Myocyte (in vitro differentiated cells): ENCODE measurements at regions not wholly inside any gene's neighbourhood (a gene's known extent, or its start where the extent isn't known, plus 50 kb on each side); places are given as distances from the start of the nearest gene placed in this dataset.
A peak's percentile ranks its signal among the peaks of the same experiment; 100 is the strongest.

Source experiments
- DNase-seq: peaks from one replicate; pipeline ENCODE4 v3.0.0-alpha.2; 2012; ENCODE audit warnings: low read depth

DNA sequence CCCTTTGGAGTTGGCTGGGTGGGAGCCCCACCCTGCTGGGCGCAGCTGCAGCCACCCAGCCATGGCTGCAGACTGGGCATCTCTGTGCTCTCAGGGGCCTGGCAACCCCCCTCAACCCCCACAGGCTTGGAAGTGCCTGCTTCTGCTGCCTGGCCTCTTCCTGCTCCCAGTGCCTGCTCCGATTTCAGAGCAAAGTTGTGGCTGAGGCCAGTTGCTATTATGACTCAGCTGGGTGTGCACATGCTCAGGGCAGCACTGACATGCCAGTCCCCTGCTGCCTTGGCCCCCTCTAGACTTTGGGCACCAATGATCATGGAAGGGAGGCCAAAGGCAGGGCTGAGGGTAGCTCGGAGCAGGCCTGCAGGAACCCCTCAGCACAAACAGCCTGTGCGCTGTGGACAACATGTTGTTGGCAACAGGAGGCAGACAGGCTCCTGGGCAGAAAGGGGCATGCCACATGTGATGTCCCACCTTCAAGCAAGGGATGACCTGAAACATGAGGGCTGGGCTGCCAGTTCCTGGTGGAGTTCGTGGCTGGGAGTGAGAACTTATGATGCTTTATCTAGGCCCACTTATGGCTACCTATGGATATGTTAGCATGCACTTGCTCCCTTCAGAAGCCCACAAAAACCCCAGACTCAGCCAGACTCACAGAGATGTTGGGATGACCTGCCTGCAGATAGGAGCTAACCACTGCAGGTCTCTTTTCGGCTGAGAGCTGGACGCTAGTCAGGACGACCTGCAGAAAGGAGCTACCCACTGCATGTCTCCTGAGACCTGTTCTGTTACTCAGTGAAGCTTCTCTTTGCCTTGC lies 96.4 kb upstream of the AMOTL1 start:
- peak; percentile 78 for DNase-seq

DNA sequence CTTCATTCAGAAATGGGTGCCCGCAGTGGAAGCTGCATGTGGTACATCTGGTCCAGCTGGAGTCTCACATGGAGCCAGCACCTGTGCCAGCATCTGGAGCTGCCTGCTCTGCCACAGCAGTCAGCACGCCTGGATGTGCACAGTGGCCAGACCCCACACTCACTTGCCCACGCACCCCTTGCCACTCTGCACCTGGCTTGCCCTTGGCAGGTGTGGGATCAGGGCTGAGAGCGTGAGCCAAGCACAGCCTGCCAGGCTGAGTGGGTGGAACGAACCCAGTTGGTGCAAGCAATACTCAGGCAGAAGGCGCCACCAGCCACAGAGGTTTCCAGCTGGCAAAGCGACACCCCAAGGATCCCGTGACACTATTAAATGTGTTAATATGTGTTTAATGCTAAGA lies 95.5 kb upstream of the AMOTL1 start:
- peak; percentile 29 for DNase-seq

DNA sequence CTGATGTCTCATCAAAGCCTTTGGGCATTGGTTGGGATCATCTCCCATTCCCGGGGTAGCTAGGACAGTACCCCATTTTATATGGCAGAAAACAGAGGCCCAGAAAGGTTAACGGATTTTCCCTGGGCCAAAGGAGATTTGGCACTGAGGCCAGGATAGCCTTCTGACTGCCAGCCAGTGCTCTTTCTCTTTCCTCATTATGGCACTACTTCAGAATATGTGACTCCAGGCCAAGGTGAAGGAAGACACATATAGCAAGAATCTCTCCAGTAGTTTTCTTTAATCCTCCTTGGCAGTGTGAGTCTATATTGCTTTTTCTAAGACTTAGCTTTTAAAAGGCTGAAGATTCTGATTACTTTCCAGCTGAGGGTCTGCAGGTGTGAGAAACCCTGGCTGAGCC lies 94.8 kb upstream of the AMOTL1 start:
- DNase-seq: no peak

DNA sequence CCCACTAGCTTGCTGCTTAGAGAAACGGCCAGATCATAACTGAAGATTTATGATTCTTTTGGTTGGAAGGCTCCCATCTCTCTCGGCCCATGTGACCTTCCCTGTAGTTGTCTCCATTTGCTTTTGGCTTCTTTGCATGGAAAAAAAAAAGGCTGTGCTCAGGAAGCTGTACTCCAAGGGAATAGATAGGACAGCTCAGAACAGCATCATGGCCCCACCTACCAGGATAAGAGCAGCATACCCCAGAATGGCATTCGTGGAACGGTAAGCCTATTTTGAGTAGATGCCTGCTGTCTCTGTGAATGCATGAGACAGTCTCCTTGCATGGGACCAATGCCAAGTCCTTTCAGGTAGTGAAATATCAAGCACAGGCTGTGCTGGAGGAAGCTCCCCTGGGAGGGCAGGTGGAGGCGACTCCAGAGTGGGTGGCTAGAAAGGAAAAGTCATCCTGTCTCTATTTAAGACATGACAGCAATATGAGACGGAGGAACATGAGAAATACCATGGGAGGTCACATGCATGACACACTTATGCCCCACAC lies 94.1 kb upstream of the AMOTL1 start:
- peak; percentile 67 for DNase-seq

DNA sequence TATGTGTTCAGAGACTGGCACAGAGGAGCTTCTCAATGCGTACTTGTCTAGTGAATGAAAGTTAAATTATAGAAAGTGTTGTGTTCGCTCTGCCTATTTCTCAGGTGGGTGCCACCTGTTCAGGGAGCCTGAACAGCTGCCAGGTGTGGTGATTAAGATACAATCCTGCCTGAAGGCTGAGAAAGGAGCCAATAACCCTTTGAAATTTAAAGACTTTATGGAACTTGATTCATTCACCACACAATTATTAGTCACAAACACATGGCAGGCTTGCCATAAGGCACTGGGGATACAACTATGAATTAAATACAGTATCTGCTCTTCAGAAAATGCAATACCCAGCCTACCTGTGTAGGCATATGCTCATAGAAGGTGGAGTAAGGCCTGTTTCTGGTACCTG lies 92.9 kb upstream of the AMOTL1 start:
- no peak for DNase-seq

DNA sequence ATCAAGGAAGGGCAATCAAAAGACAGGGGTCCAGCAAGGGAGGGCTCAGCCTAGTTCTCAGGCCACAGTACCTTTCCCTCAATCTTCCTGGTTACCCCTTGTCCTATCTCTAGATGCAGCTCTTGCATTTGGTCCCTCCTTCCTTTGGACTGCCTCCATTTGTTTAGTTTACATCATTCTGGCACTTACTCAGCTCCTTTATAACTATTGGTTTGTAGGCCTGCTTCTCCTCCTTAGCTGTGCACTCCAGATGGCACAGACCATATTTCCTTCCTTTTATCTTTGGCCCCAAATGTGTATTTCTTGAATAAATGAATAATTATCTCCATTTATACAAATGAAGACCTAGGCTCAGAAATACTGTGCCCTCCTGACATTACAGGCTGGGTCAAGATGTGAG lies 92.3 kb upstream of the AMOTL1 start:
- no peak for DNase-seq

DNA sequence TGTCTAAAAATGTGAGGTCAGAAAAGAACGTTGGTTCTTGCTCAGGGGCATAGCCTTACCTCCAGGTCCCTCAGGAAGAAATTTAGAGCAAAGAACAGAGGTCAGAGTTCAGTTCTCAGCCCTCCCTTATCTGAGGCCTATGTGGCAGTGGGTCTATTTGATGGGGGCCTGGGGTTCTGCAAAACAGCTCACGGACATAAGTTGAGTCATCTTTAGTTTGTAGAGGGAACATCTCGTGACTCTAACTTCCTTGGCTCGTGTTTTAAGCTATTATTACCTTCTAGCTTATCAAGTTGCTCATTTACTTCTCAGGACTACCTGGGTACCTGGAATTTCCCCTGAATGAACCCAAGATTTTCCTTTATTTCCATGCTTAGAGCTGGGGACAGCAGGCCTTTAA lies 91.3 kb upstream of the AMOTL1 start:
- DNase-seq: no peak

DNA sequence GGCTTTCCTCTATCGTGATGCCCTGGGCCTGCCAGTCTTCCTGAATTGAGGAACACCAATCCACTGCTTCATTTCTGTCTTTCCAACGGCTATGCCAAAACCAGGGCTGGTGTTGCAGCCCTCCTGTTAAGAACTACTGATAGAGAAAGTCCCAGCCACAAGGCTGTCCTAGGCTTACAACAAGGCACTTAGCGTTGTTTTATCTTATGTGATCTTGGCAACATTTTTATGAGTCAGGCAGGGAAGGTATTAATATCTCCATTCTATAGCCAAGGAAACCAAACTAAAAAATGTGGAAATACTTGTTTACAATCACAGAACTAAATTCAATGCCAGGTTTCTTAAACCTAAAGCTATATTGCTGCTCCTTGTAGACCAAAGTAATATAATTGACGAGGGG lies 89.9 kb upstream of the AMOTL1 start:
- DNase-seq: no peak

DNA sequence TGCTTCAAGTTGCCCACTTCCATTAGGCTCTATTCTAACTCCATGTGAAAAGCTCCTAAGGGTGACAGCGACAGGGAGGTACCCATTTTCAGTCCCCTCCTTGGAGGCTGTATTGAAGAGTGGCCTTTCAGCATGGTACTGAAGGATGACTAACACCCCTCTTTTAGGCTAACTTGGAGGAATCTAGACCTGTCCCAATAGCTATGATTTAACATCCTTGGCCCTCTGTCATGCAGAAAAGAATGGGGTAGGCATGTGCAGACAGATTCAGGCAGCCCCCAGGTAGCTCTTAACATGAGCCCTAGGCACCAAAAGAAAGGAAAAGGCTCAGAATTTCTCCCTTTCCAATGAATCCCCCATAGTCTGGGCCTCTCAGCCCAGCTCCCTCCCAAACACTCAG lies 89.3 kb upstream of the AMOTL1 start:
- DNase-seq: no peak

DNA sequence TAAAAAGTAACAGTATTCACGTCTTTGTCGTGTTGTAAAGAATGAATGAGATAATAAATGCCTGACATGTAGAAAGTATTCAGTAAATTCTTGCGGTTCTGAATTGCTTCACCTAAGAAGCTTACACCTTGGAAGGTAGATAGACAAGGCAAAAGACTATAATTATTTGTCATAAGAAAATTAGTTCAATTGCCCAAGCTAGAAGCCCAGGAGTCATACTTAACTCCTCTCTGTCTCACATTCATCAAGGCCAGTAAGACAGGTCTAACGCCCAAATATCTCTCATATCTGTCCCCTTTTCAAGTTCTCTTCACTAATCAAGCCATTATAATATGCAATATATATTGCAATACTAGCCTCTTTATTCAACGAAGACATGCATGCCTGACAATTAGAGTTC lies 87.7 kb upstream of the AMOTL1 start:
- no peak for DNase-seq

DNA sequence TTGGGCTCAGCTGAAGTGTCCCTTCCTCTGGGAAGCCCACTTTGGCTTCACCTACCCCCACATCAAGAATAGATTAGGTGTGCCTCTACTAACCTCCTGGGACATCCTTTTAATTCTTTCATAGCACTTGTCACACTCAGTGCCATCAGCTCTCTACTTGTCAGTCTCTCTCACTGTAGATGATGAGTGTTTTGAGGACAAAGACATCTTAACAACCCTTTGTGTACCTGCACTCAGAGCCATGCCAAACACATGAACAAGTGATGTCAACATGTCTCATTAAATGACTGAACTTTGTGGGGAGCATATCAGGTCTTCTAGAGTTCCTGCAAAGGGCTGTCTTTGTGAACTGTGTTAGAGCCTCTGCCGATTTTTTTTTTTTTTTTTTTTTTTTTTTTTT lies 87.0 kb upstream of the AMOTL1 start:
- no peak for DNase-seq

DNA sequence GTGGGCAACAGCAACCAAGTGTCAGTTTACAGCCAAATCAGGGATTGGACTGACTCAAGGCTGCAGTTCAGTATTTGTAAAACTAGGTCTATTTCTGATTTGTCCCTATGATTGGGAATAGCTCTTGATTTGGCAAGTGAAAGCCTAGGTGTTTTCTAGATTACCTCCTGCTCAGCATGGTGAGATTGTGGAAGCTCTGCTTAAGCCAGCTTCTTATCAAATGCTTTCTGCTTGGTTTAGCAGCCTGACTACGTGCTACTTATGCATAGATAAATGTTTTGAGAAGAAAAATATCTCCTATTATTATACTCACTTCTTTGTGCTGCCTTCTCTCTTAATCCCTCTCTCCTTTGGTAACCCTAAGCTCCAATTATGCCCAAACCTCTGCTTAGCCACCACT lies 86.3 kb upstream of the AMOTL1 start:
- DNase-seq: no peak

DNA sequence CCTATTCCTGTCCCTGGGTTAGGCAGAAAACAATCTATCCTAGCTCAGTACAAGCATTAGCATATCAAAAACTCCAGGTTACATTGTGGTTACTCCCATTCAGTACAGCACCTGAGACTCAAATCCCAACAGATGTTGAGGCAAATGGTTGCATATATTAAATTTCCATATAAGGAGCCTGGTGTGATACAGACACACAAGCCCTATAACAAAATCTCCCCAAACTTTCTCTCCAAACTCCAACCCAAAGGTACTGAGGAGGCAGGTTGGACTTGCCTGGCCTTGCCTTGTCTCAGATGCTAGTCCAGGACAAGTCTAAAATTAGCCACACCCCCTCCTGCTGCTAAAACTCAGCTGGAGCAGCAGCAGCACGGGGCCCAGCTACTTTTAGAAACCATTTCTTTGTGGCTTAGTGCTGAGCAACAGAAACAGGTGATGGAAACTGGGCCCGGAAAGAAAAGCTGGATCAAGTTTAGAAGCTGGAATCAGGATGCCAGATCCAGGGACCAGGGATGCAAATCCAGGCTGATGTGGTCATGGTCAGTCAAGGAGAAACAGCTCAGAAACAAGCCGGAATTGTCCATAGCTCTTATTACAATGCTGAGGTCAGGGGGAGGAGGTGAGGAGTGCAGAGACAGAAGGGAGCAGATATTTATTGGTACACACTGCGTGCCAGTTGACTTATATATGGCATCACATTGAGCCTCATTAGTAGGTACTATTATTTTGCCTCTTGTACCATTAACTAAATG lies 73.7 kb upstream of the AMOTL1 start:
- peak; percentile 97 for DNase-seq

DNA sequence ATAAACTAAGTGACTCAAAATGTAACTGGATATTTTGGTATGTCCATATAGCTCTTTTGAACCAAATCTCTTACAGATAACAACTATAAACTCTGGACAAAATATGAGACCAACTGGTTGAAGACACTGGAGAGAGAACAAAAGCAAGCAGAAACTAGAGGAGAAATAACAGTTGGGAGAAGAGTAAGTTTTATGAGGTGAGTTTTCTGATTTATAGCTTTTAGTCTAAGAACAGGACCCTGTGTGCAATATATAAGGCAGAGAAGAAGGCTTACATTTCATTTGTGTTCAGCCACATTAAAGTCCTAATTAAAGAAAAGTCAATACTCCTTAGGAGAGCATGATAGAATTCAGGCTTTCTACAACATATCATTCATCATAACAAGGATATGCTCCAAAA lies 71.0 kb upstream of the AMOTL1 start:
- no peak for DNase-seq

DNA sequence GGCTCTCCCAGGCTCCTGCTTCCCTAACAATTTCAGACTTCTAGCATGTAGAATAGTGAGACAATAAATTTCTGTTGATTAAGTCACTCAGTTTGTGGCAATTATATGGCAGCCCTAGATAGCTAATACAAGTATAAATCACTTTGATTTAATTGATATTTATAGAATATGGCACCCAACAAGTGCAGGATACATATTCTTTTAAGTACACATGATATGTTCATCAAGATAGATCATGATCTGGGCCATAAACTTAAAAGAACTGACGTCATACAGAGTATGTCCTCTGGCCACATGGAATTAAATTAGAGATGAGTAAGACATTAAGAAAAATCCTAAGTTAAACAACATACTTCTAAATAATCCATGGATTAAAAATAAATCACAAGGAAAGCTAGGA lies 67.5 kb upstream of the AMOTL1 start:
- no peak for DNase-seq

DNA sequence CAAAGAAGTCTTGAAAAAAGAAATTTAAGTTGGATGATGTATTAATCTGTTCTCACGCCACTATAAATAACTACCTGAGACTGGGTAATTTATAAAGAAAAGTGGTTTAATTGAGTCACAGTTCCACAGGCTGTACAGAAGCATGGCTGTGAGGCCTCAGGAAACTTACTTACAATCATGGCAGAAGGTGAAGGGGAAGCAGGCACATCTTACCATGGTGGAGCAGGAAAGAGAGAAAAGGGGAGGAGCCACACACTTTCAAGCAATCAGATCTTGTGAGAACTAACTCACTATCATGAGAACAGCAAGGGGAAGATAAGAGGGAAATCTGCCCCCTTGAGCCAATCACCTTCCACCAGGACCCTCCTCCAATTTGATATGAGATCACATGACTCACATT lies 65.7 kb upstream of the AMOTL1 start:
- no peak for DNase-seq

DNA sequence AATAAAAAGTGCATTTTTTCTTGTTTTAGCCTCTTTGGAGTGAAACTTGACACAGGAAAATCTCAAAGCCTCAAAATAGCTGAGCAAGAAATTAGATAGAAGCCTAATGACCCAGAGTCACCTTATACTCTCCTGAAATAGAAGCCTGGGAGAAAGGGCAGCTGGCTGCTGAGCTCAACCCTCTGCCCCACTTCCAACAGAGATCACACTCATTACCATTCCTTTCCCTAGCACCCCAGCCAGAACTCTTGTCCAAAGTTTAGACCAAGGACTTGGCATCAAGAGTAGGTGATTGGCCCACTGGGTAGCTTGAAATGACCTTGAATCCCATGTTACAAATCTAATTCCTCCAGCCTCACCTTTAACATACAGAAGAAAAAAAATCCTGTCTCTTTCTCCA lies 62.7 kb upstream of the AMOTL1 start:
- DNase-seq: peak; percentile 83

DNA sequence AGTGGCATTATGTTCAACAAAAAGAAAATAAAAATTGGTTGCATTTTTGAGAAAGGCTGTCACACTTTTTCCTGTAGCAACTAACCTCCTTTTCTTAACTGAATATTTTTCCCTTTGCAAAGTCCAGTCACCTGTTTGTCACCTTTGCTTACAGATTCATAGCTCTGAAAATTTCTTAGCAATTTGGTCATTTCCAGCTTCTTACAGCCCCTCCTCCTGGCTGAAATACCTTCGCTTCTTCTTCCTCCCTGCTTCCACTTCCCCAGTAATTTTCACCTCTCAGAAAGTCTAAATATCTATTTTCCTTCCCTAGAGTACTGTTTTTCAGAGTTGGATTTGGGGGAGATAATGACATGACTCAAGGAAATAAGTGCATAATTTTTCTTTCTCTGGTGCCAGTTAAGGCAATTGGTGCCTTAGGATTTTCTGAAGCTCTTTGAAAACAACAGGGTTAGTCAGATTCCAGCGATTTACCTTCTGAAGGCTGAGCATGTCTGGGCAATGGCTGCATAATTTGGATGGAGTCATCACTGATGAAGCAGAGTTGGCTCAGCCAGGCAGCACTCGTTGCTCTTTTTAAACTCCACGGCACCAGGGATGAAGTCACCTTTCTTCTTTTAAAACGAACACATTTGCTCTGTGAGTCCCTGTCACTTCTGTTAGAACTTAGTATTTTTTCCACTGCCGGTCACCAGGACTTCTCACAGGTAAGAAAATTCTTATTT lies 62.1 kb upstream of the AMOTL1 start:
- DNase-seq: peak; percentile 82

DNA sequence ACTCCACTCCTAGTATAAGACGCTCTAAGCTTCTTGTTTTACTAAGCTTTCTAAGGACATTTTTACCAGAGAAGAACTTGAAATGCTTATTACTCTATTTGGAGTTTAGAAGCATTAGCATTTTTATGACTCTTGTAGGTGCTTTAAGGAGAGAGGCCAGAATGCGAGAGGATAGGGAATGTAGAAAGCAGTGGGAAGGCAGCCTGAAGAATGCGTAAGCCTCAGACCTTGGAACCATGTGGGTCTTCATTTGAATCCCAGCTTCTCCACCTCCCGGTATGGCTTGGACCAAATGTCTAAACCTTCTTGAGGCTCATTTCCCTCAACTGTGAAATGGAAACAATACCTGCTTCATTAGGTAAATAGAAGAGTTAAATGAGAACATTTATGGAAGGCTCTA lies 60.0 kb upstream of the AMOTL1 start:
- no peak for DNase-seq

DNA sequence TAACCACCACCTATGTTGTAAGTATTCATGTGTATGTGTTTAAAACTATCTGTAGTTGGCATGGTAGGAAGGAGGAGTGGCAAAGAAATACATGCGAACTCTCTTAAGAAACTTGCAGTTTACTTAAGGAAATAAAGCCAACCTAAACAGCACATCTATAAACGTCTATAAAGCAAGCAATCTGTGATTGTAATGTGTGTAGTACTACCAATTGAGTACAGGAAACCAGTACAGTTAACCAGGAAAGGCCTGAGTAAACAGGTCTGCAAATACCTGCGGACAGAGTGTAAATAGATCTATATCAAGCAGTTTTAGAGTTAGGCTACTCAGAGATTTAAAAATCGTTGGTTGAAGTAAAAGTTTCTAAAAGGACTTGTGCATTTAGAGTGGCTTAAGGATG lies 59.5 kb upstream of the AMOTL1 start:
- no peak for DNase-seq

DNA sequence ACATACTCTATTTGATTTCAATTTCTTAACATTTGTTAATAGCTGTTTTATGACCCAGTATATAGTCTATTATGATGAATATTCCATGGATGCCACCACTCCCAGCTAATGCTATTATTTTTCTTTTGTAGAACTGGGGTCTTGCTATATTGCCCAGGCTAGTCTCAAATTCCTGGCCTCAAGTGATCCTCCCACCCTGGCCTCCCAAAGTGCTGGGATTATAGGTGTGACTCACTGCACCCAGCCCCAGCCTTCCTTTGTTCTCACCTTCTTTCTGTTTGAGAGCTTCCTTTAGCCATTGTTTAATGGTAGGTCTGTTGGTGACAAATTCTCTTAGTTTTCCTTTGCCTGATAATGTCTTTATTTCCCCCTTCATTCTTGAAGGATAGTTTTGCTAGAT lies 52.9 kb upstream of the AMOTL1 start:
- DNase-seq: no peak

DNA sequence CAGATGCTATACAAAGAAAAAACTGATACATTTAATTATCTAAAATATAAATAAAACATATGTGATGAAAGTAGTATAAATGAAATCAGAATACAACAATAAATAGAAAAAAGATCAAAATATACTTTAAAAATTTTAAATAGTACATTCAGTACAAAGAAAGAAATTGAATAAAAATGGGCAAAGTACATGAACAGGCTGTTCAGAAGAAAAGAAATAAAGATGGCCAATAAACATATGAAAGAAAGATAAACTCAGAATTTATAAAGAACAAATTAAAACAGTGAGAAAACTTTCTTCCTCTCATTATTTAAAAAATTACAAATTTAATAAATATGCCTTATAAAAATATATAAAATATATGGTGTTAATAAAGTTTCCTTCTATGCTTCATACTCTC lies 50.5 kb upstream of the AMOTL1 start:
- DNase-seq: no peak
